ENCODE measurements at regions not wholly inside any gene's neighbourhood (a gene's known extent, or its start where the extent isn't known, plus 50 kb on each side); places are given as distances from the start of the nearest gene placed in this dataset.

GRCh38 chr7:156360835-156361234 lies 279.7 kb upstream of the RNF32 start:
- CTCF ChIA-PET, result no interaction called here
- H3K4me3 ChIP-seq (ENCODE audit: control extremely low read depth in 1 of 5, extremely low read depth in 1 of 5, insufficient read depth in 1 of 5, low read depth in 2 of 5, low read length in 4 of 5), result no peak overlapping the region
- intact Hi-C loops (cut with micrococcal nuclease), result no loop called here
- TF ChIP-seq, protein P1, sequence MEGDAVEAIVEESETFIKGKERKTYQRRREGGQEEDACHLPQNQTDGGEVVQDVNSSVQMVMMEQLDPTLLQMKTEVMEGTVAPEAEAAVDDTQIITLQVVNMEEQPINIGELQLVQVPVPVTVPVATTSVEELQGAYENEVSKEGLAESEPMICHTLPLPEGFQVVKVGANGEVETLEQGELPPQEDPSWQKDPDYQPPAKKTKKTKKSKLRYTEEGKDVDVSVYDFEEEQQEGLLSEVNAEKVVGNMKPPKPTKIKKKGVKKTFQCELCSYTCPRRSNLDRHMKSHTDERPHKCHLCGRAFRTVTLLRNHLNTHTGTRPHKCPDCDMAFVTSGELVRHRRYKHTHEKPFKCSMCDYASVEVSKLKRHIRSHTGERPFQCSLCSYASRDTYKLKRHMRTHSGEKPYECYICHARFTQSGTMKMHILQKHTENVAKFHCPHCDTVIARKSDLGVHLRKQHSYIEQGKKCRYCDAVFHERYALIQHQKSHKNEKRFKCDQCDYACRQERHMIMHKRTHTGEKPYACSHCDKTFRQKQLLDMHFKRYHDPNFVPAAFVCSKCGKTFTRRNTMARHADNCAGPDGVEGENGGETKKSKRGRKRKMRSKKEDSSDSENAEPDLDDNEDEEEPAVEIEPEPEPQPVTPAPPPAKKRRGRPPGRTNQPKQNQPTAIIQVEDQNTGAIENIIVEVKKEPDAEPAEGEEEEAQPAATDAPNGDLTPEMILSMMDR (IDR thresholded peaks at IDR 0.05), result no peak
- TF ChIP-seq EZH2 (IDR thresholded peaks at IDR 0.05; ENCODE audit: borderline replicate concordance, insufficient read depth, low read depth, low read length, poor library complexity, severe bottlenecking), result no peak
- no peaks in the 10 kb centered on the region for H3K9me3 Mint-ChIP-seq (ENCODE audit: insufficient read depth)
- POLR2A ChIA-PET, result interaction anchor here (0.5 kb wide), 1 partner anchor 17 kb away, joined by 3 read pairs; no protein-coding TSS in a partner anchor
- no peak overlapping the region for H3K4me2 ChIP-seq (replicated peaks; ENCODE audit: low read depth, low read length, poor library complexity, severe bottlenecking)
- DNase-seq (no peak), ATAC-seq (ENCODE audit: low read depth) (no peak)
- peaks cover 0 to 5% (median 0%) of the 10 kb centered on the region in 3 donors for H3K9me3 ChIP-seq (ENCODE audit: control extremely low read depth in 1 of 3, control insufficient read depth in 2 of 3, insufficient read depth in 1 of 3, low read length in 2 of 3)
- H3K9ac ChIP-seq (ENCODE audit: low read length), result no peak overlapping the region
- no peaks in the 10 kb centered on the region for H3K27me3 Mint-ChIP-seq
- no peak overlapping the region for H3K27ac Mint-ChIP-seq
- no peaks in the 10 kb centered on the region for H3K27me3 ChIP-seq (replicated peaks in 1 of 4; ENCODE audit: control extremely low read depth in 1 of 4, control insufficient read depth in 3 of 4, insufficient read depth in 4 of 4, low read length in 3 of 4)
- H3K4me1 Mint-ChIP-seq, result no peaks in the 10 kb centered on the region
- no peak overlapping the region for H3K27ac ChIP-seq (ENCODE audit: low read length in 2 of 2)
- no peaks in the 10 kb centered on the region for H4K20me1 ChIP-seq (ENCODE audit: control insufficient read depth, insufficient read depth, low read length, poor library complexity, severe bottlenecking)
- H3K79me2 ChIP-seq (ENCODE audit: control insufficient read depth, insufficient read depth, low read length), result no peaks in the 10 kb centered on the region
- no peak overlapping the region for H2AFZ ChIP-seq (ENCODE audit: insufficient read depth, low read depth, low read length, poor library complexity, severe bottlenecking)
- no peaks in the 10 kb centered on the region for H3K4me1 ChIP-seq (ENCODE audit: control insufficient read depth in 2 of 2, insufficient read depth in 2 of 2, low read length in 2 of 2)
- WGBS (ENCODE audit: insufficient coverage), result 85% methylated on average over 6 of the region's 6 CpGs
- no peak overlapping the region for H3K4me3 Mint-ChIP-seq
- no peaks in the 10 kb centered on the region for H3K36me3 ChIP-seq (replicated peaks in 1 of 2; ENCODE audit: control extremely low read depth in 1 of 2, control insufficient read depth in 1 of 2, extremely low read depth in 1 of 2, insufficient read depth in 2 of 2, low read length in 1 of 2)

GRCh38 chr7:156356551-156356950 lies 284.0 kb upstream of the RNF32 start:
- no peak overlapping the region for H3K4me3 ChIP-seq (ENCODE audit: control extremely low read depth in 1 of 5, extremely low read depth in 1 of 5, insufficient read depth in 1 of 5, low read depth in 2 of 5, low read length in 4 of 5)

More at GRCh38 chr7:156356551-156356950, 284.0 kb upstream of the RNF32 start:
- H3K9ac ChIP-seq (ENCODE audit: low read length), result no peak overlapping the region
- H3K9me3 ChIP-seq (ENCODE audit: control extremely low read depth in 1 of 3, control insufficient read depth in 2 of 3, insufficient read depth in 1 of 3, low read length in 2 of 3), result no peaks in the 10 kb centered on the region
- no peaks in the 10 kb centered on the region for H3K27me3 Mint-ChIP-seq
- 90% methylated on average over 2 of the region's 5 CpGs for WGBS (ENCODE audit: insufficient coverage)
- ATAC-seq (ENCODE audit: low read depth) (no peak), DNase-seq (no peak)
- H4K20me1 ChIP-seq (ENCODE audit: control insufficient read depth, insufficient read depth, low read length, poor library complexity, severe bottlenecking), result no peaks in the 10 kb centered on the region
- intact Hi-C loops (cut with micrococcal nuclease), result no loop called here
- H3K4me1 ChIP-seq (ENCODE audit: control insufficient read depth in 2 of 2, insufficient read depth in 2 of 2, low read length in 2 of 2), result no peaks in the 10 kb centered on the region
- CTCF ChIA-PET, result no interaction called here
- no peak overlapping the region for H3K27ac ChIP-seq (ENCODE audit: low read length in 2 of 2)
- no peaks in the 10 kb centered on the region for H3K79me2 ChIP-seq (ENCODE audit: control insufficient read depth, insufficient read depth, low read length)
- H2AFZ ChIP-seq (ENCODE audit: insufficient read depth, low read depth, low read length, poor library complexity, severe bottlenecking), result no peak overlapping the region
- no peak overlapping the region for H3K4me2 ChIP-seq (replicated peaks; ENCODE audit: low read depth, low read length, poor library complexity, severe bottlenecking)
- H3K4me1 Mint-ChIP-seq, result no peaks in the 10 kb centered on the region
- H3K4me3 Mint-ChIP-seq, result no peak overlapping the region
- H3K9me3 Mint-ChIP-seq (ENCODE audit: insufficient read depth), result no peaks in the 10 kb centered on the region
- TF ChIP-seq, protein P1 (IDR thresholded peaks at IDR 0.05), result no peak
- no peak for TF ChIP-seq EZH2 (IDR thresholded peaks at IDR 0.05; ENCODE audit: borderline replicate concordance, insufficient read depth, low read depth, low read length, poor library complexity, severe bottlenecking)
- POLR2A ChIA-PET, result no interaction called here
- no peaks in the 10 kb centered on the region for H3K27me3 ChIP-seq (replicated peaks in 1 of 4; ENCODE audit: control extremely low read depth in 1 of 4, control insufficient read depth in 3 of 4, insufficient read depth in 4 of 4, low read length in 3 of 4)
- no peaks in the 10 kb centered on the region for H3K36me3 ChIP-seq (replicated peaks in 1 of 2; ENCODE audit: control extremely low read depth in 1 of 2, control insufficient read depth in 1 of 2, extremely low read depth in 1 of 2, insufficient read depth in 2 of 2, low read length in 1 of 2)
- H3K27ac Mint-ChIP-seq, result no peak overlapping the region

All from B cell (primary cell).